ENCODE measurements at regions not wholly inside any gene's neighbourhood (a gene's known extent, or its start where the extent isn't known, plus 50 kb on each side); places are given as distances from the start of the nearest gene placed in this dataset.
"Not testable (repeated sequence)": the region's sequence is repeated elsewhere in the genome, so short reads cannot be mapped to it uniquely, and the experiment has no call there.

DNA sequence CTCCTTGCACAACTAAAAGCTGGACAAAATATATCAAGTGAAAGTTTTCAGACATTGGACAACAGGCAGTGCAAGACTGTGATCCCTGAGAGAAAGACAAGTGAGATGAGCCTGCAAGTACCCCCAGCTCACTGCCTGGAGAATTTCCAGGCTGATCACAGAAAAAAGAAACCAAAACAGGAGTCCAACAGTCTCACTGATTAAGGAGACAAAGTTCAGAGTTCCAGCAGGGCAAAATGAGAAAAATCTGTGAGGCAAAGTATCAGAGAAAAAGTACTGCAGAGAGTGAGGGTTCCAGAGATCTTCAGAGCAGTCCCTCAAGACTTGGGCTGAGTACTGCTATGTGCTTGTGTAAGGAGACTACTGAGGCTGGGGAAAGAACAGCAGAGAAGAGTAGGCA, 56.0 kb upstream of the PRSS3 start:
- no peak for DNase-seq (ENCODE audit: low read depth)

DNA sequence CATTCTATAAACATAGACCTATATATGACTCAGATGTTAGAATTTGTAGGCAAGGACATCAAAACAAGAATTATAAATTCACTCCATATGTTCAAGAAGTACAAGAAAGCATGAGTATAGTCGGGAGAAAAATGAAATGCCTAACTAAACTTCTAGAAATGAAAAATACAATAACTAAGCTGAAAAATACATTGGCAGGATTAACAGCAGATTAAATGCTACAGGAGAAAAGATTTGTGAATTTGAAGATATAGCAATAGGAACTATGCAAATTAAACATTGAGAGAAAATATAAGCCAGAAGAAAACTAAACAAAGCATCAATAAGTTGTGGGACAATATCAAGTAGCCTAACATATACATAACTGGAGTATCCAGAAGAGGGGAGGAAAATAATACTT, 55.3 kb upstream of the PRSS3 start:
- no peak for DNase-seq (ENCODE audit: low read depth)

DNA sequence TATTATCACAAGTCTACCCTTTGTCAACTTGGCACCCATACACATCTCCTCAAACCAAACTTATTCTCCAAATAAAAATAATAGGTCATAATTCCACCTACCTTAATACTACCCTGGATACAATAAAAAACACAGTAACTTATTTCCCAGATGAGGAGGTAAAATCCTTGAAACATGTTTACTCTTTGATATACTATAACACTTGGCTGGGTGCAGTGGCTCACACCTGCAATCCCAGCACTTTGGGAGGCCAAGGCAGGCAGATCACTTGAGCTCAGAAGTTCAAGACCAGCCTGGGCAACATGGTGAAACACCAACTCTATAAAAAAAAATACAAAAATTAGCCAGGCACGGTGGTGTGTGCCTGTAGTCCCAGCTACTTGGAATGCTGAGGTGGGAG, 54.4 kb upstream of the PRSS3 start:
- DNase-seq (ENCODE audit: low read depth): not testable (repeated sequence)

DNA sequence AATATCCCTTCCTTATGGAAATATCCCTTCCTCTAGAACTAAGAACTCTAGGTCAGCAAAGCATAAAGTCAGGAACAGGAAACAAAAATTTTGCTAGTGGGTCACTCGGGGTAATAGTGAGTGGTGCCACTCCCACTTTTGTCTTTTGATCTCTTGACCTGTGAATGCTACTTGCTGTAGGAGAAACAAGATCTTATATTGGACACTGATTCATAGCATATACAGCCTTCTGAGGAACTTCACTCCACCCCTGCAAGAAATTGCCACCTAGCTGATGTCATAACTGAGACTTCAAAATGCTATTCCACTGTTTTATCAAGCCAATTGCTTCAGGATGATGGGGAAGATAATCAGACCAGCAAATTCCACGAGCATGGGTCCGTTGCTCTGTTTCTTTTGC, 53.3 kb upstream of the PRSS3 start:
- no peak for DNase-seq (ENCODE audit: low read depth)

DNA sequence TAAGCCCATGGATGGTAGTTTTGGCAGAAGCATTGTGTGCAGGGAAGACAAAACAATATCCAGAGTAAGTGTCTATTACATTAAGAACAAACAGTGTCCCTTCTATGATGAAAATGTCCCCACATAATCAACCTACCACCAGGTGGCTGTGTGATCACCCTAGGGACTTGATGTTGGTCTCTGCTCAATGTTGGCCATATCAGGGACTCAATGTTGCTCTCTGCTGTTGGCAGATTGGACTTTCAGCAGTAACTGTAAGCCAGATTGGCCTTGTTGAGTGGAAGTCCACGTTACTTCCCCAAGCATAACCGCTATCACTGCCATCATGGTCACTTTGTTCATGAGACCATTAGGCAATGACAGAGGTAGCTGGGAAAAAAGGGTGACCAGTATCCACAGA, 52.8 kb upstream of the PRSS3 start:
- no peak for DNase-seq (ENCODE audit: low read depth)

Measured in stimulated activated CD8-positive, alpha-beta memory T cell treated with anti-CD3 and anti-CD28 coated beads, Interleukin-15, amount 100 ng/mL, for 1 hour (primary cell).